ENCODE measurements at regions not wholly inside any gene's neighbourhood (a gene's known extent, or its start where the extent isn't known, plus 50 kb on each side); places are given as distances from the start of the nearest gene placed in this dataset.

- no peak for TF ChIP-seq ZFX (IDR thresholded peaks at IDR 0.05; ENCODE audit: borderline replicate concordance)
- no peak for TF ChIP-seq CTCF (IDR thresholded peaks at IDR 0.05)
- no peak overlapping the region for H3K27ac ChIP-seq
Observed at GRCh38 chr10:85284778-85285770, 956.7 kb downstream of the CCSER2 start.

DNA sequence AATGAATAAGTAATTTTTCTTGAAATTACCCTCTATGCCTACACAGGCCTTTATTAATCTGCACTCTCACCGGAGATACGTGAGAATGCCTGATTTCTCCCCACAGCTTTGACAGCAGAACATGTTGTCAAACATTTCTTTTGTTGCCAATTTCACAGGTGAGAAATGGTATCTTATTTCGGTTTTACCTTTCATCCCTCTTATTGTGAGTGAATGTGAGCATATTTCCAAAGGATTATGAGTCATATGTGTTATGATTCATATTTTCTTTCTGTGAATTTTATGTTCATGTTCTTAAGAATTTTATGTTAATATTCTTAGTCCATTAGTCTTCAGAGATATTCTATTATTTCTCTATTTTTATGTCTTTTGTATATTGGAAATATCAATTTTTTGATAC, 965.1 kb downstream of the CCSER2 start:
- TF ChIP-seq ZFX (IDR thresholded peaks at IDR 0.05; ENCODE audit: borderline replicate concordance) (no peak), CTCF (IDR thresholded peaks at IDR 0.05) (no peak)
- H3K27ac ChIP-seq: no peak overlapping the region

GRCh38 chr10:85311613-85312337, 983.4 kb downstream of the CCSER2 start:
- no peak overlapping the region for H3K27ac ChIP-seq
- TF ChIP-seq ZFX (IDR thresholded peaks at IDR 0.05; ENCODE audit: borderline replicate concordance): no peak
- TF ChIP-seq CTCF (IDR thresholded peaks at IDR 0.05): no peak

GRCh38 chr10:85315657-85316056, 987.3 kb downstream of the CCSER2 start:
- H3K27ac ChIP-seq: no peak overlapping the region
- TF ChIP-seq ZFX (IDR thresholded peaks at IDR 0.05; ENCODE audit: borderline replicate concordance) (no peak), CTCF (IDR thresholded peaks at IDR 0.05) (no peak)

- TF ChIP-seq CTCF (IDR thresholded peaks at IDR 0.05) (no peak), ZFX (IDR thresholded peaks at IDR 0.05; ENCODE audit: borderline replicate concordance) (no peak)
- H3K27ac ChIP-seq: no peak overlapping the region
Observed at GRCh38 chr10:85316276-85316675, 987.9 kb downstream of the CCSER2 start.

DNA sequence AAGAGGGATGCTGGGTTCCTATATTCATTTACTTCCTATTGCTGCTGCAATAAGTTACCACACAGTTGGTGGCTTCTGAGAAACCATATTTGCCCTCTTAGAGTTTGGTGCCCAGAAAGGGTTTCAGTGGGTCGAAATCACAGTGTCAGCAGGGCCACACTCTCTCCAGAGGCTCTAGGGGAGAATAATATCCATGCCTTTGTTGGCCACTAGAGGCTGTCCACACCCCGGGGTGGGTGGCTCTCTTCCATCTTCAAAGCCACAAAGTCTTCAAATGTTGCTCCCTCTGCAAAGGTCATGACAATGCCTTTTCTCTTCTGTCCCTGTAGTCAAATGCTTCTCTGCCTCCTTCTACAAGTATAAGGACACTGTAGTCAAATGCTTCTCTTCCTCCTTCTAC, 989.4 kb downstream of the CCSER2 start:
- TF ChIP-seq ZFX (IDR thresholded peaks at IDR 0.05; ENCODE audit: borderline replicate concordance): no peak
- TF ChIP-seq CTCF (IDR thresholded peaks at IDR 0.05): peak; percentile 30
- H3K27ac ChIP-seq: no peak overlapping the region

Measured in 22Rv1 (cell line).